IPS DF 6.9 (cell line): ENCODE measurements at regions not wholly inside any gene's neighbourhood (a gene's known extent, or its start where the extent isn't known, plus 50 kb on each side); places are given as distances from the start of the nearest gene placed in this dataset.
"Not testable (repeated sequence)": the region's sequence is repeated elsewhere in the genome, so short reads cannot be mapped to it uniquely, and the experiment has no call there.

Experiments
- DNase-seq: peaks from one replicate; pipeline ENCODE4 v3.0.0-alpha.2; 2013; ENCODE audit warnings: low read depth, low spot score
- H3K27ac ChIP-seq: one replicate; pipeline ENCODE4 v1.5.1; 2013; ENCODE audit warnings: low read length, control low read depth
- H3K27me3 ChIP-seq: 2 replicates; pipeline ENCODE4 v1.6.1; 2013; ENCODE audit warnings: mild to moderate bottlenecking, low read length; ENCODE audit not compliant: control insufficient read depth, insufficient read depth
- H3K36me3 ChIP-seq: 2 replicates; pipeline ENCODE4 v1.6.1; 2013; ENCODE audit warnings: low read length; ENCODE audit not compliant: control insufficient read depth, insufficient read depth
- H3K4me1 ChIP-seq: 2 replicates; pipeline ENCODE4 v1.6.1; 2013; ENCODE audit warnings: low read length; ENCODE audit not compliant: control insufficient read depth, insufficient read depth
- H3K4me3 ChIP-seq: 2 replicates; pipeline ENCODE4 v1.5.1; 2013; ENCODE audit warnings: mild to moderate bottlenecking, low read length
- H3K9me3 ChIP-seq: 2 replicates; pipeline ENCODE4 v1.6.1; 2013; ENCODE audit warnings: low read length, inconsistent platforms; ENCODE audit not compliant: control insufficient read depth, insufficient read depth
- WGBS: extraction: QIAGEN DNeasy Blood & Tissue Kit; methylation state at CpG from one replicate; pipeline ENCODE4 v1.1.7; 2013; ENCODE audit warnings: mixed read lengths, missing lambda C conversion rate; ENCODE audit not compliant: insufficient read length, insufficient coverage; 5-methylcytosine and 5-hydroxymethylcytosine counted together

GRCh38 chr9:126068534-126069230 lies 257.9 kb upstream of the MVB12B start:
- no CpG with 5 or more reads among the region's 17 CpGs for WGBS
- Histone ChIP-seq H3K9me3 (no peaks in the 10 kb centered on the region), H3K27ac (no peak overlapping the region), H3K36me3 (no peaks in the 10 kb centered on the region), H3K4me3 (no peak overlapping the region), H3K27me3 (no peaks in the 10 kb centered on the region), H3K4me1 (peaks cover 1% of the 10 kb centered on the region; the same call in 1 of the 2 replicates)
- no peak for DNase-seq

GRCh38 chr9:126069400-126069955 lies 257.2 kb upstream of the MVB12B start:
- Histone ChIP-seq H3K4me1 (peaks cover 1% of the 10 kb centered on the region; the same call in 1 of the 2 replicates), H3K9me3 (no peaks in the 10 kb centered on the region), H3K36me3 (no peaks in the 10 kb centered on the region), H3K27me3 (no peaks in the 10 kb centered on the region), H3K27ac (no peak overlapping the region), H3K4me3 (no peak overlapping the region)
- WGBS, result no CpG with 5 or more reads among the region's 9 CpGs
- DNase-seq, result no peak

GRCh38 chr9:126070058-126070655 lies 256.5 kb upstream of the MVB12B start:
- no peak for DNase-seq

GRCh38 chr9:126071076-126071750 lies 255.4 kb upstream of the MVB12B start:
- no peaks in the 10 kb centered on the region for H3K27me3 ChIP-seq
- H3K4me1 ChIP-seq, result peaks cover 1% of the 10 kb centered on the region; the same call in 1 of the 2 replicates
- DNase-seq, result no peak
- no peak overlapping the region for H3K4me3 ChIP-seq
- H3K27ac ChIP-seq, result no peak overlapping the region
- H3K9me3 ChIP-seq, result no peaks in the 10 kb centered on the region
- WGBS, result no CpG with 5 or more reads among the region's 13 CpGs
- H3K36me3 ChIP-seq, result no peaks in the 10 kb centered on the region

More at GRCh38 chr9:126070058-126070655, 256.5 kb upstream of the MVB12B start:
- WGBS, result no CpG with 5 or more reads among the region's 15 CpGs
- Histone ChIP-seq H3K4me3 (no peak overlapping the region), H3K27me3 (no peaks in the 10 kb centered on the region), H3K27ac (no peak overlapping the region), H3K9me3 (no peaks in the 10 kb centered on the region), H3K36me3 (no peaks in the 10 kb centered on the region), H3K4me1 (peaks cover 1% of the 10 kb centered on the region; the same call in 1 of the 2 replicates)

- not testable (repeated sequence) for H3K27ac ChIP-seq, H3K9me3 ChIP-seq, H3K36me3 ChIP-seq, DNase-seq, H3K27me3 ChIP-seq, H3K4me1 ChIP-seq, H3K4me3 ChIP-seq
- WGBS, result no CpG with 5 or more reads among the region's 12 CpGs
Measured at GRCh38 chr9:126077656-126078055, 249.0 kb upstream of the MVB12B start.

- Histone ChIP-seq H3K4me1 (no peaks in the 10 kb centered on the region), H3K9me3 (peaks cover 2% of the 10 kb centered on the region; the same call in 1 of the 2 replicates), H3K36me3 (no peaks in the 10 kb centered on the region), H3K27me3 (no peaks in the 10 kb centered on the region), H3K4me3 (no peak overlapping the region), H3K27ac (no peak overlapping the region)
- DNase-seq, result no peak
- no CpG with 5 or more reads among the region's 2 CpGs for WGBS
Measured at GRCh38 chr9:126080641-126081040, 246.0 kb upstream of the MVB12B start.

- no peaks in the 10 kb centered on the region for H3K27me3 ChIP-seq
- no peak overlapping the region for H3K4me3 ChIP-seq
- no peaks in the 10 kb centered on the region for H3K4me1 ChIP-seq
- no peaks in the 10 kb centered on the region for H3K36me3 ChIP-seq
- no peak overlapping the region for H3K27ac ChIP-seq
- H3K9me3 ChIP-seq, result peaks cover 2% of the 10 kb centered on the region; the same call in 1 of the 2 replicates
- WGBS, result no CpG with 5 or more reads among the region's 4 CpGs
- DNase-seq, result no peak
Measured at GRCh38 chr9:126081746-126082145, 244.9 kb upstream of the MVB12B start.

GRCh38 chr9:126084008-126084407 lies 242.6 kb upstream of the MVB12B start:
- WGBS, result no CpG with 5 or more reads among the region's 4 CpGs
- DNase-seq, result no peak
- H3K4me1 ChIP-seq, result no peaks in the 10 kb centered on the region
- H3K27ac ChIP-seq, result no peak overlapping the region
- no peaks in the 10 kb centered on the region for H3K36me3 ChIP-seq
- no peaks in the 10 kb centered on the region for H3K27me3 ChIP-seq
- H3K9me3 ChIP-seq, result peaks cover 2% of the 10 kb centered on the region; the same call in 1 of the 2 replicates
- H3K4me3 ChIP-seq, result no peak overlapping the region

GRCh38 chr9:126084696-126085095 lies 241.9 kb upstream of the MVB12B start:
- Histone ChIP-seq H3K27me3 (no peaks in the 10 kb centered on the region), H3K9me3 (peaks cover 2% of the 10 kb centered on the region; the same call in 1 of the 2 replicates), H3K4me3 (no peak overlapping the region), H3K27ac (no peak overlapping the region), H3K4me1 (no peaks in the 10 kb centered on the region), H3K36me3 (no peaks in the 10 kb centered on the region)
- no CpG with 5 or more reads among the region's 8 CpGs for WGBS
- DNase-seq, result no peak

GRCh38 chr9:126085170-126085569 lies 241.5 kb upstream of the MVB12B start:
- Histone ChIP-seq H3K4me1 (no peaks in the 10 kb centered on the region), H3K27me3 (no peaks in the 10 kb centered on the region), H3K9me3 (peaks cover 2% of the 10 kb centered on the region; the same call in 1 of the 2 replicates), H3K4me3 (no peak overlapping the region), H3K27ac (no peak overlapping the region), H3K36me3 (no peaks in the 10 kb centered on the region)
- DNase-seq, result no peak
- no CpG with 5 or more reads among the region's 2 CpGs for WGBS
